ENCODE measurements at regions not wholly inside any gene's neighbourhood (a gene's known extent, or its start where the extent isn't known, plus 50 kb on each side); places are given as distances from the start of the nearest gene placed in this dataset.

- TF ChIP-seq CTCF (IDR thresholded peaks at IDR 0.05) (no peak), POLR2A (IDR thresholded peaks at IDR 0.05) (no peak)
Observed at GRCh38 chr3:95048564-95048963, 985.7 kb downstream of the NSUN3 start.
